H1 (cell line): ENCODE measurements at regions not wholly inside any gene's neighbourhood (a gene's known extent, or its start where the extent isn't known, plus 50 kb on each side); places are given as distances from the start of the nearest gene placed in this dataset.

Experiments
- CTCF ChIA-PET: fragments of 300-600 bp; sonication (Branson Sonifier 250); formaldehyde crosslinking; loops from one replicate; lab custom pipeline; 2021; ENCODE audit not compliant: partially characterized antibody; lab: Charles Lee
- POLR2A ChIA-PET: fragments of 300-600 bp; sonication (Branson Sonifier 250); formaldehyde crosslinking; loops from one replicate; lab custom pipeline; 2021; ENCODE audit warnings: inconsistent platforms; ENCODE audit not compliant: partially characterized antibody; lab: Charles Lee
- DNase-seq, 2 experiments: peaks; one replicate each; pipeline versions ENCODE4 v3.0.0 to v3.0.0-alpha.2; 2010 to 2022; ENCODE audit warnings: low spot score in 2 of 2, low read depth in 1 of 2, mixed read lengths in 1 of 2
- FAIRE-seq: peaks from 2 replicates; lab custom pipeline; 2011; peaks lifted over from hg19 to GRCh38; lab: Jason Lieb, UNC
- H2AFZ ChIP-seq: 2 replicates; pipeline ENCODE4 v1.8.1; 2012; ENCODE audit warnings: low read length, inconsistent platforms
- H2AK5ac ChIP-seq: 2 replicates; pipeline ENCODE4 v1.6.1; 2013; ENCODE audit warnings: low read depth, low read length
- H2BK120ac ChIP-seq: replicated peaks from 2 replicates; pipeline ENCODE3; 2013; ENCODE audit warnings: low read depth, low read length, inconsistent platforms
- H2BK12ac ChIP-seq: 2 replicates; pipeline ENCODE4 v1.6.1; 2013; ENCODE audit warnings: low read depth, low read length
- H2BK15ac ChIP-seq: 2 replicates; pipeline ENCODE4 v1.6.1; 2013; ENCODE audit warnings: low read length
- H2BK20ac ChIP-seq: 2 replicates; pipeline ENCODE4 v1.6.1; 2013; ENCODE audit warnings: low read length
- H2BK5ac ChIP-seq: 2 replicates; pipeline ENCODE4 v1.6.1; 2013; ENCODE audit warnings: low read depth, low read length
- H3K14ac ChIP-seq: 2 replicates; pipeline ENCODE4 v1.6.1; 2013; ENCODE audit warnings: inconsistent platforms; ENCODE audit not compliant: insufficient read length
- H3K18ac ChIP-seq: 2 replicates; pipeline ENCODE4 v1.6.1; 2013; ENCODE audit warnings: low read length; ENCODE audit errors: extremely low read depth
- H3K23ac ChIP-seq: 2 replicates; pipeline ENCODE4 v1.6.1; 2013; ENCODE audit warnings: inconsistent platforms; ENCODE audit not compliant: insufficient read length
- H3K23me2 ChIP-seq: 2 replicates; pipeline ENCODE4 v1.6.1; 2013; ENCODE audit warnings: low read depth, low read length
- H3K27ac ChIP-seq: 2 replicates; pipeline ENCODE4 v1.6.1; 2011; ENCODE audit warnings: low read depth, low read length, inconsistent platforms
- H3K27me3 ChIP-seq, 4 experiments: replicated peaks in 1 of 4; 1 replicate in 1 of 4; 2 replicates in 3 of 4; pipeline versions ENCODE4 v1.6.1 to v1.8.1; 2011 to 2013; ENCODE audit warnings: low read length in 3 of 4, mild to moderate bottlenecking in 3 of 4, inconsistent platforms in 2 of 4, mixed read lengths in 2 of 4, moderate library complexity in 1 of 4; ENCODE audit not compliant: control insufficient read depth in 3 of 4, insufficient read depth in 3 of 4; ENCODE audit errors: extremely low read depth in 1 of 4
- H3K36me3 ChIP-seq, 4 experiments: 2 replicates each; pipeline versions ENCODE4 v1.6.1 to v1.8.1; 2011 to 2013; ENCODE audit warnings: mild to moderate bottlenecking in 4 of 4, low read length in 3 of 4, moderate library complexity in 2 of 4, control low read depth in 1 of 4, inconsistent platforms in 1 of 4; ENCODE audit not compliant: insufficient read depth in 4 of 4, control insufficient read depth in 2 of 4
- H3K4ac ChIP-seq: replicated peaks from 2 replicates; pipeline ENCODE3; 2013; ENCODE audit warnings: low read length, low read depth, mixed read lengths, inconsistent platforms; ENCODE audit not compliant: insufficient read length
- H3K4me1 ChIP-seq, 4 experiments: replicated peaks in 1 of 4; 1 replicate in 1 of 4; 2 replicates in 3 of 4; pipeline versions ENCODE4 v1.6.1 to v1.8.1; 2011 to 2013; ENCODE audit warnings: low read length in 3 of 4, inconsistent platforms in 2 of 4, mixed read lengths in 1 of 4; ENCODE audit not compliant: insufficient read depth in 4 of 4, control insufficient read depth in 3 of 4
- H3K4me2 ChIP-seq, 2 experiments: 2 replicates each; pipeline versions ENCODE4 v1.6.1 to v1.8.1; 2011 to 2013; ENCODE audit warnings: low read depth in 2 of 2, low read length in 2 of 2, control low read depth in 1 of 2, inconsistent platforms in 1 of 2, mild to moderate bottlenecking in 1 of 2; ENCODE audit not compliant: insufficient read depth in 1 of 2
- H3K4me3 ChIP-seq, 4 experiments: fragments of 200-600, 300-600 bp in 1 of 4; sonication (generic), shearing (Covaris generic), sonication (Bioruptor Twin) in 1 of 4; 2 replicates each; pipeline versions ENCODE4 v1.5.1 to v1.8.1; 2011 to 2016; ENCODE audit warnings: low read length in 4 of 4, low read depth in 3 of 4, control low read depth in 2 of 4, inconsistent platforms in 2 of 4, mild to moderate bottlenecking in 2 of 4, mixed read lengths in 1 of 4, moderate library complexity in 1 of 4; ENCODE audit not compliant: insufficient read depth in 2 of 4; ENCODE audit errors: extremely low read depth in 1 of 4
- H3K56ac ChIP-seq: replicated peaks from 2 replicates; pipeline ENCODE3; 2013; ENCODE audit warnings: low read depth, mild to moderate bottlenecking, mixed read lengths, low read length, inconsistent platforms; ENCODE audit not compliant: insufficient read length
- H3K79me1 ChIP-seq: 2 replicates; pipeline ENCODE4 v1.6.1; 2013; ENCODE audit warnings: low read depth, low read length, control low read depth
- H3K79me2 ChIP-seq, 2 experiments: 2 replicates each; pipeline versions ENCODE4 v1.6.1 to v1.8.1; 2012 to 2013; ENCODE audit warnings: low read length in 2 of 2, mild to moderate bottlenecking in 2 of 2, inconsistent platforms in 1 of 2; ENCODE audit not compliant: insufficient read depth in 2 of 2, control insufficient read depth in 1 of 2
- H3K9ac ChIP-seq, 4 experiments: replicated peaks in 1 of 4; 1 replicate in 1 of 4; 2 replicates in 3 of 4; pipeline versions ENCODE4 v1.6.1 to v1.8.1; 2011 to 2013; ENCODE audit warnings: low read depth in 3 of 4, low read length in 3 of 4, control low read depth in 2 of 4, mild to moderate bottlenecking in 2 of 4, moderate library complexity in 2 of 4, inconsistent platforms in 1 of 4; ENCODE audit errors: extremely low read depth in 1 of 4
- H3K9me3 ChIP-seq, 2 experiments: 2 replicates each; pipeline versions ENCODE4 v1.6.1 to v1.8.1; 2012 to 2013; ENCODE audit warnings: mild to moderate bottlenecking in 2 of 2, moderate library complexity in 2 of 2, control low read depth in 1 of 2, inconsistent platforms in 1 of 2, low read depth in 1 of 2, low read length in 1 of 2, mixed read lengths in 1 of 2; ENCODE audit not compliant: insufficient read depth in 2 of 2
- H4K20me1 ChIP-seq, 2 experiments: replicated peaks in 1 of 2; 2 replicates each; pipeline versions ENCODE3 to v1.8.1; 2011 to 2013; ENCODE audit warnings: inconsistent platforms in 2 of 2, low read length in 2 of 2, mild to moderate bottlenecking in 1 of 2; ENCODE audit not compliant: insufficient read depth in 2 of 2, control insufficient read depth in 1 of 2
- H4K5ac ChIP-seq: 2 replicates; pipeline ENCODE4 v1.6.1; 2013; ENCODE audit warnings: low read length, low read depth, mixed read lengths, inconsistent platforms; ENCODE audit not compliant: insufficient read length
- H4K8ac ChIP-seq: 2 replicates; pipeline ENCODE4 v1.8.0; 2013; ENCODE audit warnings: mild to moderate bottlenecking, moderate library complexity, low read length, inconsistent platforms; ENCODE audit not compliant: insufficient read depth; ENCODE audit errors: extremely low read depth
- H4K91ac ChIP-seq: replicated peaks from 2 replicates; pipeline ENCODE3; 2013; ENCODE audit warnings: low read length, mixed read lengths, inconsistent platforms; ENCODE audit not compliant: insufficient read length
- SIRT6 ChIP-seq: IDR thresholded peaks from one replicate; pipeline ENCODE4 v1.7.1; 2012; ENCODE audit warnings: low read length, inconsistent platforms
- SUZ12 ChIP-seq: fragments of 200-600 bp; sonication (generic); IDR thresholded peaks from 2 replicates; pipeline ENCODE4 v1.6.1; 2012; ENCODE audit warnings: mild to moderate bottlenecking, inconsistent platforms, low read length, moderate library complexity, mixed read lengths
- WGBS, 2 experiments: shearing (Covaris generic) in 1 of 2; methylation state at CpG; one replicate each; pipeline versions ENCODE4 v1.1.6 to v1.1.7; 2013 to 2015; ENCODE audit warnings: low lambda C conversion rate in 2 of 2, mixed read lengths in 2 of 2, inconsistent platforms in 1 of 2, low coverage in 1 of 2, missing lambda C conversion rate in 1 of 2; ENCODE audit not compliant: insufficient replicate concordance in 2 of 2, insufficient coverage in 1 of 2, insufficient read length in 1 of 2; ENCODE audit errors: extremely low coverage in 1 of 2, missing lambda C conversion rate in 1 of 2; 5-methylcytosine and 5-hydroxymethylcytosine counted together

DNA sequence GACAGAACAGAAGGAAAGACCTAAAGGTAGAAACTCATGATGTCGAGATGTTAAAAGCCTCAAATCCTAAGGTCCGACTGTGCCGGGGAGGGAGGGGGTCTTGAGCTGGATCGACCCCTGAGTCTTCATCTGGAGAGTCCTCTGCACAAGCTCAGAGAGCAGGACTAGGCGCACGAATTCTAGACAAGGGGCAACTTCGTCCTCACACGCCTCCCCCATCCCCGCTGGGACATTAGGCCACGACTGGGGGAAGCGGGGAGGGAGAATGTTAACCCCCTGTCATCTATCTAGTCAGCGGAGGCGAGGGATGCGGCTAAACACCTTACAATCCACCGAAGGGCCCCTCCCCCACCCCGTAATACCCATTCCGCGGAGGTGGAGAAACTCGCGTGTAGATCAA is 94.7 kb downstream of the PRKAB2 start:
- Histone ChIP-seq H3K79me1 (no peaks in the 10 kb centered on the region), H4K20me1 (peaks cover 3 to 9% of the 10 kb centered on the region in 2 experiments), H3K4me2 (peak overlapping the region; percentile 74 to 77), H3K23me2 (peaks cover 4% of the 10 kb centered on the region; the same call in 1 of the 2 replicates), H2AFZ (no peak overlapping the region), H3K27me3 (peaks cover 77 to 99% (median 92%) of the 10 kb centered on the region in 4 experiments), H3K56ac (no peak overlapping the region), H3K4ac (no peak overlapping the region), H3K14ac (no peak overlapping the region), H3K79me2 (no peaks in the 10 kb centered on the region), H2BK120ac (no peak overlapping the region), H4K91ac (no peak overlapping the region), H3K9me3 (no peaks in the 10 kb centered on the region), H2BK15ac (no peak overlapping the region), H3K4me3 (peak overlapping the region; percentile 2 to 51 (median 36); a peak in 6 of 8 replicates), H2BK20ac (no peak overlapping the region), H2AK5ac (no peak overlapping the region), H3K4me1 (peaks cover 8 to 35% (median 27%) of the 10 kb centered on the region in 4 experiments; a peak in 6 of 7 replicates), H4K8ac (no peak overlapping the region; the same call in 1 of the 2 replicates), H2BK5ac (no peak overlapping the region), H3K36me3 (no peaks in the 10 kb centered on the region), H3K23ac (no peak overlapping the region), H3K27ac (no peak overlapping the region), H3K9ac (no peak overlapping the region), H2BK12ac (no peak overlapping the region), H4K5ac (no peak overlapping the region), H3K18ac (no peak overlapping the region; the same call in 1 of the 2 replicates)
- TF ChIP-seq SIRT6 (no peak), SUZ12 (peak; percentile 2; the same call in 1 of the 2 replicates)
- ChIA-PET POLR2A (no interaction called here), CTCF (no interaction called here)
- WGBS, 2 experiments = 14% methylated on average over 20 of the region's 20 CpGs; no CpG with 5 or more reads in 1 of the 2 experiments
- no peak for FAIRE-seq
- DNase-seq = peak in 1 of 2 experiments; percentile 52
